GM23338 (cell line): ENCODE measurements at regions not wholly inside any gene's neighbourhood (a gene's known extent, or its start where the extent isn't known, plus 50 kb on each side); places are given as distances from the start of the nearest gene placed in this dataset.

ENCODE experiments used
- ATAC-seq: fragments of 200-7000 bp; cut with Tn5 transposase; 3 replicates; pipeline ENCODE4 v1.9.1; 2020
- DNase-seq: peaks from one replicate; pipeline ENCODE4 v3.0.0-alpha.2; 2015; ENCODE audit warnings: low spot score
- H2AFZ ChIP-seq: fragments of 200-600 bp; sonication (generic); 2 replicates; pipeline ENCODE4 v1.8.0; 2016; ENCODE audit warnings: antibody characterized with exemption, mild to moderate bottlenecking, moderate library complexity
- H3F3A ChIP-seq: fragments of 200-600 bp; sonication (generic); replicated peaks from 2 replicates; pipeline ENCODE4 v1.8.0; 2017; ENCODE audit warnings: antibody characterized with exemption, mixed run types, low read depth
- H3K27ac ChIP-seq: fragments of 200-600 bp; sonication (generic); 2 replicates; pipeline ENCODE4 v1.6.1; 2016; ENCODE audit warnings: low read depth
- H3K27me3 ChIP-seq: fragments of 200-600 bp; sonication (generic); 2 replicates; pipeline ENCODE4 v1.8.0; 2016; ENCODE audit warnings: mild to moderate bottlenecking, mixed run types, moderate library complexity; ENCODE audit not compliant: insufficient read depth
- H3K36me3 ChIP-seq: fragments of 200-600 bp; sonication (generic); 2 replicates; pipeline ENCODE4 v1.8.0; 2016; ENCODE audit warnings: mild to moderate bottlenecking; ENCODE audit not compliant: insufficient read depth
- H3K4me1 ChIP-seq: fragments of 200-600 bp; sonication (generic); 2 replicates; pipeline ENCODE4 v1.8.0; 2016; ENCODE audit warnings: mild to moderate bottlenecking, moderate library complexity; ENCODE audit not compliant: insufficient read depth
- H3K4me2 ChIP-seq: fragments of 200-600 bp; sonication (generic); 2 replicates; pipeline ENCODE4 v1.7.1; 2017; ENCODE audit warnings: mixed run types
- H3K4me3 ChIP-seq: fragments of 200-600 bp; sonication (generic); 2 replicates; pipeline ENCODE4 v1.6.1; 2016; ENCODE audit warnings: mixed run types
- H3K79me2 ChIP-seq: fragments of 200-600 bp; sonication (generic); replicated peaks from 2 replicates; pipeline ENCODE4 v1.8.0; 2017; ENCODE audit warnings: mild to moderate bottlenecking; ENCODE audit not compliant: insufficient read depth
- H3K9me2 ChIP-seq: fragments of 200-600 bp; sonication (generic); 2 replicates; pipeline ENCODE4 v1.8.0; 2017; ENCODE audit not compliant: insufficient read depth
- H4K20me1 ChIP-seq: fragments of 200-600 bp; sonication (generic); replicated peaks from 2 replicates; pipeline ENCODE4 v1.8.0; 2017; ENCODE audit warnings: mild to moderate bottlenecking; ENCODE audit not compliant: insufficient read depth
- H3K27ac Mint-ChIP-seq: 2 replicates; pipeline ENCODE4 v1.8.0; 2020; ENCODE audit warnings: inconsistent platforms, mild to moderate bottlenecking, moderate library complexity, mixed read lengths
- H3K27me3 Mint-ChIP-seq: 3 replicates; pipeline ENCODE4 v1.8.0; 2022; ENCODE audit warnings: low read depth, mild to moderate bottlenecking, moderate library complexity, mixed read lengths, inconsistent platforms; ENCODE audit not compliant: insufficient read depth, poor library complexity
- H3K36me3 Mint-ChIP-seq: 3 replicates; pipeline ENCODE4 v1.8.0; 2021; ENCODE audit warnings: low read depth, mild to moderate bottlenecking, inconsistent platforms, moderate library complexity, mixed read lengths
- H3K4me1 Mint-ChIP-seq: 3 replicates; pipeline ENCODE4 v1.8.0; 2020; ENCODE audit warnings: mild to moderate bottlenecking, inconsistent platforms, mixed read lengths
- H3K4me3 Mint-ChIP-seq: 3 replicates; pipeline ENCODE4 v1.8.0; 2021; ENCODE audit warnings: moderate library complexity, mild to moderate bottlenecking, inconsistent platforms, mixed read lengths
- H3K9me3 Mint-ChIP-seq: 3 replicates; pipeline ENCODE4 v1.8.0; 2020; ENCODE audit warnings: moderate library complexity, mild to moderate bottlenecking, inconsistent platforms, mixed read lengths
- CREB1 ChIP-seq: fragments of 250-450 bp; sonication (Bioruptor Pico); IDR thresholded peaks from 2 replicates; pipeline ENCODE4 v1.5.0; 2020; ENCODE audit warnings: low read depth, mild to moderate bottlenecking, moderate library complexity
- EZH2 ChIP-seq: fragments of 200-600 bp; sonication (generic); IDR thresholded peaks from one replicate; pipeline ENCODE4 v1.8.0; 2017; ENCODE audit warnings: antibody characterized with exemption, mild to moderate bottlenecking, low read depth; ENCODE audit not compliant: unreplicated experiment
- EZH2phosphoT487 ChIP-seq: fragments of 200-600 bp; sonication (generic); IDR thresholded peaks from one replicate; pipeline ENCODE4 v1.8.1; 2018; ENCODE audit warnings: antibody characterized with exemption; ENCODE audit not compliant: unreplicated experiment
- JUNB ChIP-seq: IDR thresholded peaks from one replicate; pipeline ENCODE4 v1.6.1; 2016; ENCODE audit warnings: antibody characterized with exemption; ENCODE audit not compliant: unreplicated experiment
- NANOG ChIP-seq: IDR thresholded peaks from 2 replicates; pipeline ENCODE4 v1.6.1; 2016; ENCODE audit warnings: antibody characterized with exemption, borderline replicate concordance
- POLR2AphosphoS5 ChIP-seq: IDR thresholded peaks from 2 replicates; pipeline ENCODE4 v1.6.1; 2016; ENCODE audit warnings: antibody characterized with exemption, low read depth
- REST ChIP-seq: IDR thresholded peaks from one replicate; pipeline ENCODE4 v1.6.1; 2018; ENCODE audit warnings: antibody characterized with exemption; ENCODE audit not compliant: unreplicated experiment
- STAT1 ChIP-seq: IDR thresholded peaks from one replicate; pipeline ENCODE4 v1.6.1; 2016; ENCODE audit warnings: antibody characterized with exemption; ENCODE audit not compliant: unreplicated experiment
- ZNF114 ChIP-seq: fragments of 250-450 bp; sonication (Bioruptor Pico); IDR thresholded peaks from 2 replicates; pipeline ENCODE4 v1.5.0; 2020; ENCODE audit warnings: mild to moderate bottlenecking, moderate library complexity
- ZNF331 ChIP-seq: fragments of 250-450 bp; sonication (Bioruptor Pico); IDR thresholded peaks from 2 replicates; pipeline ENCODE4 v1.5.0; 2020; ENCODE audit warnings: low read depth, mild to moderate bottlenecking, moderate library complexity
- TF ChIP-seq, protein P1 (sequence below): IDR thresholded peaks from 2 replicates; pipeline ENCODE4 v1.6.1; 2016; ENCODE audit warnings: antibody characterized with exemption
- TF ChIP-seq, protein P2 (sequence below), 2 experiments: fragments of 200-600 bp in 1 of 2; sonication (generic) in 1 of 2; conservative IDR thresholded peaks; 2 replicates each; pipeline versions ENCODE4 v1.5.1 to v1.6.1; 2016 to 2017; ENCODE audit warnings: antibody characterized with exemption in 2 of 2, low read depth in 2 of 2, mild to moderate bottlenecking in 2 of 2, moderate library complexity in 1 of 2
- TF ChIP-seq, protein P3 (sequence below): fragments of 250-450 bp; sonication (Bioruptor Pico); IDR thresholded peaks from 2 replicates; pipeline ENCODE4 v1.5.0; 2020; ENCODE audit warnings: mild to moderate bottlenecking, moderate library complexity

DNA sequence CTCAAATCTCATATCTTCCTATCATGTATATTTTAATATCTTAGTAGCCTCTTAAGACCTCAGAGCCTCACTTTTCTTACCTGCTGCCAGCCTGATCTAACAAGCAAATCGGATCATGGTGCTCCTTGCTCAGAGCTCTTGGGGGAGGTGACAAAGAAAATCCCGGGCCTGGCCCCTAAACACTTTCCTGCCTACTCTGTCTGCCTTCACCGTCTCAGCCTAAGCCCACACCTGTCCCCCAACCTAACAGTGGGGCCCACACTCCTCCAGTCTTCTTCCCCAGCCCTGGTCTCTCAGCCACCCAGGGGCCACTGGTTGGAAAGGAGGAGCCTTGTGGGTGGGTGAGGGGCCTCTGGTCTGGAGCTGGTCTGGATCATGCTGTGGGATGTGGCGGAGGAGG, 207.3 kb downstream of the HAUS1 start:
- H3K9me2 ChIP-seq, result peaks cover 7% of the 10 kb centered on the region
- Mint-ChIP-seq H3K4me3 (no peak overlapping the region), H3K36me3 (no peaks in the 10 kb centered on the region), H3K4me1 (peaks cover 19% of the 10 kb centered on the region), H3K27me3 (peaks cover 3% of the 10 kb centered on the region), H3K9me3 (0 out of 3 replicates have a peak, but pooled peaks cover under 1% of the 10 kb centered on the region), H3K27ac (no peak overlapping the region)
- no peak for DNase-seq
- TF ChIP-seq CREB1 (CRISPR knock-in tag) (no peak), REST (no peak), STAT1 (no peak), ZNF114 (CRISPR knock-in tag) (no peak), POLR2AphosphoS5 (no peak), EZH2 (no peak), JUNB (no peak), ZNF331 (CRISPR knock-in tag) (no peak), NANOG (no peak), EZH2phosphoT487 (no peak)
- TF ChIP-seq, protein P1, sequence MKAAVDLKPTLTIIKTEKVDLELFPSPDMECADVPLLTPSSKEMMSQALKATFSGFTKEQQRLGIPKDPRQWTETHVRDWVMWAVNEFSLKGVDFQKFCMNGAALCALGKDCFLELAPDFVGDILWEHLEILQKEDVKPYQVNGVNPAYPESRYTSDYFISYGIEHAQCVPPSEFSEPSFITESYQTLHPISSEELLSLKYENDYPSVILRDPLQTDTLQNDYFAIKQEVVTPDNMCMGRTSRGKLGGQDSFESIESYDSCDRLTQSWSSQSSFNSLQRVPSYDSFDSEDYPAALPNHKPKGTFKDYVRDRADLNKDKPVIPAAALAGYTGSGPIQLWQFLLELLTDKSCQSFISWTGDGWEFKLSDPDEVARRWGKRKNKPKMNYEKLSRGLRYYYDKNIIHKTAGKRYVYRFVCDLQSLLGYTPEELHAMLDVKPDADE, result no peak
- TF ChIP-seq, protein P2, sequence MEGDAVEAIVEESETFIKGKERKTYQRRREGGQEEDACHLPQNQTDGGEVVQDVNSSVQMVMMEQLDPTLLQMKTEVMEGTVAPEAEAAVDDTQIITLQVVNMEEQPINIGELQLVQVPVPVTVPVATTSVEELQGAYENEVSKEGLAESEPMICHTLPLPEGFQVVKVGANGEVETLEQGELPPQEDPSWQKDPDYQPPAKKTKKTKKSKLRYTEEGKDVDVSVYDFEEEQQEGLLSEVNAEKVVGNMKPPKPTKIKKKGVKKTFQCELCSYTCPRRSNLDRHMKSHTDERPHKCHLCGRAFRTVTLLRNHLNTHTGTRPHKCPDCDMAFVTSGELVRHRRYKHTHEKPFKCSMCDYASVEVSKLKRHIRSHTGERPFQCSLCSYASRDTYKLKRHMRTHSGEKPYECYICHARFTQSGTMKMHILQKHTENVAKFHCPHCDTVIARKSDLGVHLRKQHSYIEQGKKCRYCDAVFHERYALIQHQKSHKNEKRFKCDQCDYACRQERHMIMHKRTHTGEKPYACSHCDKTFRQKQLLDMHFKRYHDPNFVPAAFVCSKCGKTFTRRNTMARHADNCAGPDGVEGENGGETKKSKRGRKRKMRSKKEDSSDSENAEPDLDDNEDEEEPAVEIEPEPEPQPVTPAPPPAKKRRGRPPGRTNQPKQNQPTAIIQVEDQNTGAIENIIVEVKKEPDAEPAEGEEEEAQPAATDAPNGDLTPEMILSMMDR (conservative IDR thresholded peaks at IDR 0.05; ENCODE audit: low read depth in 2 of 2), result no peak
- TF ChIP-seq, protein P3, sequence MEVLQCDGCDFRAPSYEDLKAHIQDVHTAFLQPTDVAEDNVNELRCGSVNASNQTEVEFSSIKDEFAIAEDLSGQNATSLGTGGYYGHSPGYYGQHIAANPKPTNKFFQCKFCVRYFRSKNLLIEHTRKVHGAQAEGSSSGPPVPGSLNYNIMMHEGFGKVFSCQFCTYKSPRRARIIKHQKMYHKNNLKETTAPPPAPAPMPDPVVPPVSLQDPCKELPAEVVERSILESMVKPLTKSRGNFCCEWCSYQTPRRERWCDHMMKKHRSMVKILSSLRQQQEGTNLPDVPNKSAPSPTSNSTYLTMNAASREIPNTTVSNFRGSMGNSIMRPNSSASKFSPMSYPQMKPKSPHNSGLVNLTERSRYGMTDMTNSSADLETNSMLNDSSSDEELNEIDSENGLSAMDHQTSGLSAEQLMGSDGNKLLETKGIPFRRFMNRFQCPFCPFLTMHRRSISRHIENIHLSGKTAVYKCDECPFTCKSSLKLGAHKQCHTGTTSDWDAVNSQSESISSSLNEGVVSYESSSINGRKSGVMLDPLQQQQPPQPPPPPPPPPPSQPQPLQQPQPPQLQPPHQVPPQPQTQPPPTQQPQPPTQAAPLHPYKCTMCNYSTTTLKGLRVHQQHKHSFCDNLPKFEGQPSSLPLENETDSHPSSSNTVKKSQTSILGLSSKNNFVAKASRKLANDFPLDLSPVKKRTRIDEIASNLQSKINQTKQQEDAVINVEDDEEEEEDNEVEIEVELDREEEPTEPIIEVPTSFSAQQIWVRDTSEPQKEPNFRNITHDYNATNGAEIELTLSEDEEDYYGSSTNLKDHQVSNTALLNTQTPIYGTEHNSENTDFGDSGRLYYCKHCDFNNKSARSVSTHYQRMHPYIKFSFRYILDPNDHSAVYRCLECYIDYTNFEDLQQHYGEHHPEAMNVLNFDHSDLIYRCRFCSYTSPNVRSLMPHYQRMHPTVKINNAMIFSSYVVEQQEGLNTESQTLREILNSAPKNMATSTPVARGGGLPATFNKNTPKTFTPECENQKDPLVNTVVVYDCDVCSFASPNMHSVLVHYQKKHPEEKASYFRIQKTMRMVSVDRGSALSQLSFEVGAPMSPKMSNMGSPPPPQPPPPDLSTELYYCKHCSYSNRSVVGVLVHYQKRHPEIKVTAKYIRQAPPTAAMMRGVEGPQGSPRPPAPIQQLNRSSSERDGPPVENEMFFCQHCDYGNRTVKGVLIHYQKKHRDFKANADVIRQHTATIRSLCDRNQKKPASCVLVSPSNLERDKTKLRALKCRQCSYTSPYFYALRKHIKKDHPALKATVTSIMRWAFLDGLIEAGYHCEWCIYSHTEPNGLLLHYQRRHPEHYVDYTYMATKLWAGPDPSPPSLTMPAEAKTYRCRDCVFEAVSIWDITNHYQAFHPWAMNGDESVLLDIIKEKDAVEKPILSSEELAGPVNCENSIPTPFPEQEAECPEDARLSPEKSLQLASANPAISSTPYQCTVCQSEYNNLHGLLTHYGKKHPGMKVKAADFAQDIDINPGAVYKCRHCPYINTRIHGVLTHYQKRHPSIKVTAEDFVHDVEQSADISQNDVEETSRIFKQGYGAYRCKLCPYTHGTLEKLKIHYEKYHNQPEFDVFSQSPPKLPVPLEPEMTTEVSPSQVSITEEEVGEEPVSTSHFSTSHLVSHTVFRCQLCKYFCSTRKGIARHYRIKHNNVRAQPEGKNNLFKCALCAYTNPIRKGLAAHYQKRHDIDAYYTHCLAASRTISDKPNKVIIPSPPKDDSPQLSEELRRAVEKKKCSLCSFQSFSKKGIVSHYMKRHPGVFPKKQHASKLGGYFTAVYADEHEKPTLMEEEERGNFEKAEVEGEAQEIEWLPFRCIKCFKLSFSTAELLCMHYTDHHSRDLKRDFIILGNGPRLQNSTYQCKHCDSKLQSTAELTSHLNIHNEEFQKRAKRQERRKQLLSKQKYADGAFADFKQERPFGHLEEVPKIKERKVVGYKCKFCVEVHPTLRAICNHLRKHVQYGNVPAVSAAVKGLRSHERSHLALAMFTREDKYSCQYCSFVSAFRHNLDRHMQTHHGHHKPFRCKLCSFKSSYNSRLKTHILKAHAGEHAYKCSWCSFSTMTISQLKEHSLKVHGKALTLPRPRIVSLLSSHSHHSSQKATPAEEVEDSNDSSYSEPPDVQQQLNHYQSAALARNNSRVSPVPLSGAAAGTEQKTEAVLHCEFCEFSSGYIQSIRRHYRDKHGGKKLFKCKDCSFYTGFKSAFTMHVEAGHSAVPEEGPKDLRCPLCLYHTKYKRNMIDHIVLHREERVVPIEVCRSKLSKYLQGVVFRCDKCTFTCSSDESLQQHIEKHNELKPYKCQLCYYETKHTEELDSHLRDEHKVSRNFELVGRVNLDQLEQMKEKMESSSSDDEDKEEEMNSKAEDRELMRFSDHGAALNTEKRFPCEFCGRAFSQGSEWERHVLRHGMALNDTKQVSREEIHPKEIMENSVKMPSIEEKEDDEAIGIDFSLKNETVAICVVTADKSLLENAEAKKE (CRISPR knock-in tag), result no peak
- no peaks in the 10 kb centered on the region for H3K27me3 ChIP-seq
- H3K4me2 ChIP-seq, result no peak overlapping the region
- peaks cover 3% of the 10 kb centered on the region; the same call in 1 of the 2 replicates for H3K4me1 ChIP-seq
- H3K79me2 ChIP-seq, result no peaks in the 10 kb centered on the region
- H4K20me1 ChIP-seq, result no peaks in the 10 kb centered on the region
- ATAC-seq, result peak; percentile 22; the same call in 1 of the 3 replicates
- H3K27ac ChIP-seq, result no peak overlapping the region
- H3K4me3 ChIP-seq, result no peak overlapping the region
- no peaks in the 10 kb centered on the region for H3K36me3 ChIP-seq
- no peaks in the 10 kb centered on the region for H3F3A ChIP-seq
- H2AFZ ChIP-seq, result no peak overlapping the region
